Keratinocyte (primary cell): ENCODE measurements at regions not wholly inside any gene's neighbourhood (a gene's known extent, or its start where the extent isn't known, plus 50 kb on each side); places are given as distances from the start of the nearest gene placed in this dataset.

Source experiments
- DNase-seq: peaks from one replicate; pipeline ENCODE4 v3.0.0-alpha.2; 2011; ENCODE audit warnings: low read depth, missing footprints, low spot score
- FAIRE-seq: peaks from 2 replicates; lab custom pipeline; 2011; peaks lifted over from hg19 to GRCh38; lab: Jason Lieb, UNC
- H2AFZ ChIP-seq: 2 replicates; pipeline ENCODE4 v1.6.0; 2012; ENCODE audit warnings: low read length, control low read depth, inconsistent platforms; ENCODE audit not compliant: control insufficient read depth
- H3K27ac ChIP-seq: 2 replicates; pipeline ENCODE4 v1.5.1; 2011; ENCODE audit warnings: low read length; ENCODE audit not compliant: control insufficient read depth, insufficient read depth
- H3K27me3 ChIP-seq: 3 replicates; pipeline ENCODE4 v1.6.0; 2011; ENCODE audit warnings: low read length; ENCODE audit not compliant: control insufficient read depth, insufficient read depth; ENCODE audit errors: extremely low read depth
- H3K36me3 ChIP-seq, 2 experiments: 2 replicates in 1 of 2; 3 replicates in 1 of 2; pipeline ENCODE4 v1.5.1; 2011; ENCODE audit warnings: low read length in 2 of 2, mild to moderate bottlenecking in 1 of 2; ENCODE audit not compliant: control insufficient read depth in 2 of 2, insufficient read depth in 2 of 2; ENCODE audit errors: extremely low read depth in 1 of 2
- H3K4me1 ChIP-seq: 3 replicates; pipeline ENCODE4 v1.5.1; 2011; ENCODE audit warnings: low read length; ENCODE audit not compliant: control insufficient read depth, insufficient read depth; ENCODE audit errors: extremely low read depth
- H3K4me2 ChIP-seq: 3 replicates; pipeline ENCODE4 v1.6.0; 2011; ENCODE audit warnings: low read depth, low read length; ENCODE audit not compliant: control insufficient read depth, insufficient read depth; ENCODE audit errors: extremely low read depth
- H3K4me3 ChIP-seq, 3 experiments: fragments of 200-600 bp in 1 of 3; sonication (generic) in 1 of 3; 2 replicates in 2 of 3; 3 replicates in 1 of 3; pipeline ENCODE4 v1.5.1; 2011 to 2016; ENCODE audit warnings: low read length in 3 of 3, mild to moderate bottlenecking in 3 of 3, control low read depth in 2 of 3, inconsistent platforms in 1 of 3, low read depth in 1 of 3, mixed read lengths in 1 of 3, mixed run types in 1 of 3, moderate library complexity in 1 of 3; ENCODE audit not compliant: control insufficient read depth in 2 of 3, insufficient read depth in 2 of 3; ENCODE audit errors: extremely low read depth in 1 of 3
- H3K79me2 ChIP-seq: 2 replicates; pipeline ENCODE4 v1.6.0; 2012; ENCODE audit warnings: low read length; ENCODE audit not compliant: control insufficient read depth, insufficient read depth
- H3K9ac ChIP-seq: 3 replicates; pipeline ENCODE4 v1.6.0; 2011; ENCODE audit warnings: low read length; ENCODE audit not compliant: control insufficient read depth, insufficient read depth; ENCODE audit errors: extremely low read depth
- H3K9me1 ChIP-seq: 3 replicates; pipeline ENCODE4 v1.6.0; 2011; ENCODE audit warnings: low read length; ENCODE audit not compliant: control insufficient read depth, insufficient read depth; ENCODE audit errors: extremely low read depth
- H3K9me3 ChIP-seq: 2 replicates; pipeline ENCODE4 v1.5.1; 2012; ENCODE audit warnings: low read depth, low read length; ENCODE audit not compliant: control insufficient read depth
- H4K20me1 ChIP-seq: 3 replicates; pipeline ENCODE4 v1.6.0; 2011; ENCODE audit warnings: low read length; ENCODE audit not compliant: control insufficient read depth, insufficient read depth; ENCODE audit errors: extremely low read depth
- CTCF ChIP-seq, 3 experiments: IDR thresholded peaks in 1 of 3; conservative IDR thresholded peaks in 1 of 3; optimal IDR thresholded peaks in 1 of 3; 2 replicates in 2 of 3; 3 replicates in 1 of 3; pipeline versions ENCODE3 to v1.5.1; 2011; ENCODE audit warnings: low read length in 3 of 3, mild to moderate bottlenecking in 3 of 3, moderate library complexity in 2 of 3, control low read depth in 1 of 3, inconsistent platforms in 1 of 3; ENCODE audit not compliant: insufficient read depth in 2 of 3; ENCODE audit errors: extremely low read depth in 1 of 3
- EZH2 ChIP-seq: IDR thresholded peaks from one replicate; pipeline ENCODE4 v1.6.1; 2012; ENCODE audit warnings: inconsistent platforms, mild to moderate bottlenecking, low read length, moderate library complexity
- dilution Hi-C: fragments of 300-500 bp; cut with MboI; formaldehyde crosslinking; loops from one replicate; pipeline ENCODE4 v1.7.0; 2020; ENCODE audit warnings: low sequenced_read_pairs; ENCODE audit not compliant: extremely low pct_ligation_motif_present

- no peak for TF ChIP-seq EZH2
- no peak for TF ChIP-seq CTCF (optimal IDR thresholded peaks at IDR 0.05 in 1 of 3, IDR thresholded peaks at IDR 0.05 in 1 of 3, conservative IDR thresholded peaks at IDR 0.05 in 1 of 3; ENCODE audit: extremely low read depth in 1 of 3, insufficient read depth in 2 of 3, low read length in 3 of 3)
- FAIRE-seq (no peak), DNase-seq (no peak)
- no peak overlapping the region for H3K27ac ChIP-seq
- no peaks in the 10 kb centered on the region for H4K20me1 ChIP-seq
- H3K27me3 ChIP-seq: no peaks in the 10 kb centered on the region
- no peaks in the 10 kb centered on the region for H3K36me3 ChIP-seq
- no peak overlapping the region for H3K9ac ChIP-seq
- no peak overlapping the region for H3K4me3 ChIP-seq
- H3K79me2 ChIP-seq: no peaks in the 10 kb centered on the region
- no peak overlapping the region for H3K4me2 ChIP-seq
- H2AFZ ChIP-seq: no peak overlapping the region
- H3K9me3 ChIP-seq: no peaks in the 10 kb centered on the region
- dilution Hi-C loops: no loop called here
- H3K9me1 ChIP-seq: no peaks in the 10 kb centered on the region
- H3K4me1 ChIP-seq: no peaks in the 10 kb centered on the region
Observed at GRCh38 chr4:105067431-105067830, 79.2 kb upstream of the TET2 start.

GRCh38 chr4:105067946-105068345 lies 78.7 kb upstream of the TET2 start:
- no peak overlapping the region for H3K9ac ChIP-seq
- H2AFZ ChIP-seq: no peak overlapping the region
- no peak for DNase-seq
- H3K9me3 ChIP-seq: no peaks in the 10 kb centered on the region
- no peak overlapping the region for H3K4me3 ChIP-seq
- H3K36me3 ChIP-seq: no peaks in the 10 kb centered on the region
- H3K27me3 ChIP-seq: no peaks in the 10 kb centered on the region
- H4K20me1 ChIP-seq: no peaks in the 10 kb centered on the region
- no peaks in the 10 kb centered on the region for H3K4me1 ChIP-seq
- dilution Hi-C loops: no loop called here
- H3K4me2 ChIP-seq: no peak overlapping the region
- H3K9me1 ChIP-seq: no peaks in the 10 kb centered on the region
- no peaks in the 10 kb centered on the region for H3K79me2 ChIP-seq
- no peak for FAIRE-seq
- no peak overlapping the region for H3K27ac ChIP-seq
- TF ChIP-seq CTCF (optimal IDR thresholded peaks at IDR 0.05 in 1 of 3, IDR thresholded peaks at IDR 0.05 in 1 of 3, conservative IDR thresholded peaks at IDR 0.05 in 1 of 3; ENCODE audit: extremely low read depth in 1 of 3, insufficient read depth in 2 of 3, low read length in 3 of 3) (no peak), EZH2 (no peak)
